Stimulated activated CD8-positive, alpha-beta memory T cell treated with anti-CD3 and anti-CD28 coated beads, Interleukin-12 subunit alpha, Interleukin-12 subunit beta, amount 100 ng/mL, for 1 hour (primary cell): ENCODE measurements at regions not wholly inside any gene's neighbourhood (a gene's known extent, or its start where the extent isn't known, plus 50 kb on each side); places are given as distances from the start of the nearest gene placed in this dataset.
A peak's percentile ranks its signal among the peaks of the same experiment; 100 is the strongest.

Experiments
- DNase-seq: peaks from one replicate; pipeline ENCODE4 v3.0.0-alpha.2; 2020; ENCODE audit warnings: low read depth

DNA sequence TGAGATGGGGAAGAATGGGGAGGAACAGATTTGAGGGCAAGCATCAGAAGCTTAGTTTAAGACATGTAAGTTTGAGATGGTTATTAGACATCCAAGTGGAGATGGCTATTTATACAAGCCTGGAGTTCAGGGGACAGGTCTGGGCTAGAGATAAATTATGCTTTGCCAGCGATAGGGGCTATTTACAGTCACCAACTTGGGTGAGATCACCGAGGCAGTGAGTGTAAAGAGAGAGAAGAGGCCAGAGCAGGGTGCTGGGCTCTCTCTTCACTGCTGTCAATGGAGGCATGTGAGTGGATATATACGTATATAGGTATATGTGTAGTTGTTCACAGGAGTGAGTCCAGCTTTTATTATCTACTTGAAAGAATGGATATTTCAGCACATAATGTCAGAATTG, 81.0 kb downstream of the QPCT start:
- no peak for DNase-seq

DNA sequence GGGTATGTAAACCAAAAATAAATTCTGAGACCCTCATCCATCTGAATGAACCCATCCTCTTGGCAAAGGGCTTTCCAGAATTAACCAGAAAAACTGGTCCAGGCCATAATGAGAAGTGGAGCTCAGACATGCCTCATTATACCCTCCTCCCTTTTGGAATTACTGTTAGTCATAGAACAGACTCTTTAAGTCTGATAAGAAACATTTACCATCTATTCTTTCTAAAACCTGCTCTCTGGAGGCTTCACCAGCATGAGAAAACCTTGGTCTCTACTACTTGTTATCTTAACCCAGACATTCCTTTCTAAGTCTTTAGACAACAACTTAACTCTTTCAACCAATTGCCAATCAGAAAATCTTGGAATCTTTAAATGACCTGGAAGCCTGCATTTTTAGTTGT, 82.8 kb downstream of the QPCT start:
- DNase-seq = no peak

DNA sequence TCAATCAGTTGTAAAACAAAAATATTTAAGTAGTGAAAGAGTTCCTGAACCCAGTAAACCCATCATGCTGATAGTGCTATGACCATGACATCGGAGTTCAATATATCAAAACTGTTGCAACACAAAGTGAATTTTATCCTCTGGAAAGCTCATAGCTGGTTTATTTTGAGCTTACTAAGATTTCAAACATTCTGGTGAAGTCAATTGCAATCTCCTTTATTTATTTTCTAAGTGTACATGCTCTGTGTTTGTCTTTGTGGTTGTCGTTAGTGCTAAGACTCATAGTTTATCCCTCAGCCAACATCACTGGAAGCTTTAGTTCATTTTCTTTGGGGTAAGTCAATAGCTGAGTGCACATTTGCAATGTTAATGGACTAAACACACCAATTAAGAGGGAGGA, 91.9 kb downstream of the QPCT start:
- DNase-seq = no peak

GRCh38 chr2:37439131-37439642, 94.8 kb downstream of the QPCT start:
- no peak for DNase-seq

- DNase-seq = no peak
Measured at GRCh38 chr2:37441055-37441454, 96.6 kb downstream of the QPCT start.

DNA sequence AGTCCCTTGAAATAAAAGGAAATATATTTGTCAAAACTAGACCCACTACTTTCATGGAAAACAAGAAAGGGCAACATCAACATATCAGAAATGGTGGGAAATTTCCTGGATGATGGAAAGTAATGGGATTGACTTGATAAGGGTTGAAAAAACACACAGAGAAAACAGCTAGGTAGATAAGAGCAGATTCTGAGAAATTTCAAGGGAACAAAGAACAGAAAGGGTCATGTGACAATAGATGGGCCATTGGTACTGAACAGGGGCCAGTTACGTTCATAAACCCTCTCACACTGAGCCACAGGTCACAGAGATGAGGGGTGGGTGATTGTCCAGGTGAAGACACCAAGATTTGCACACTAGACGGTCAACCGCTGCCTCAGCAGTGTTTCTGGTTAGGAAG, 98.7 kb downstream of the QPCT start:
- DNase-seq = no peak

GRCh38 chr2:37447446-37447845, 103.0 kb downstream of the QPCT start:
- DNase-seq = no peak

DNA sequence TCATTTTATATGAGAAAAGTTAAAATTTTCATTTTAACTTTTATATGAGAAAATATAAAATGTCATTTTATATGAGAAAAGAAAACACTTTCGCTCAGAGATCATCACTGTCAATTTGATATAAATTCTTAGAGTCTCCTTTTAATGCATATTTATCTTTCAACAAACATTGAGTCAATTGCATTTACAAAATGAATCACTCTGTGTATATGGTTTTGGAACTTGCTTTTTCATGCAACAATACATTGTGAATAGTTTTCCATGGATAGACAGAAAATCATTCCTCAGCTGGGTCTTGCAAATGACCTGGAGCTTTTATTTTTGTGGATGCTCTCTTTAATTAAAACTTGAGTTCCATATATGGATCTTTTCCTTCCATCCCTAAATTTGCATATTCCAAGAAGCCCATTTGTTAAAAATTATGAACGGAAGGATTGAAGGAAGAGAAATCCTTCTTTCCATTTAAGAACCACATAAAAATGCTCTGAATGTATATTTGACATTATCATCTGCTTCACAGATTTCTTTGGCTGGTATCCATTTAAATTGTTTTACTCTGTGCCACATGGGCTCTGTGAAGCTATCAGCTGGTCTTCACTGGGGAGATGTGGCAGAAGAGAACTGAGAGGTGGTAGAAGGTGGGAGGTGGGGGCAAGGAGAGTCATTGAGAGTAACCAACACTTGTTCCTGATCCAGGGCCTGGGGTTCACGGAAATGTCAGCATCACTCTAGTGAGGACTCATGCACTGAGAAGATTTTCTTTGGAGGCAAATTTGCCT, 104.1 kb downstream of the QPCT start:
- DNase-seq = no peak

- no peak for DNase-seq
Measured at GRCh38 chr2:37449761-37450296, 105.4 kb downstream of the QPCT start.

GRCh38 chr2:37453027-37453426, 108.6 kb downstream of the QPCT start:
- DNase-seq = no peak

GRCh38 chr2:37454851-37455762, 110.7 kb downstream of the QPCT start:
- DNase-seq = no peak

- peak; percentile 6 for DNase-seq
Measured at GRCh38 chr2:37456479-37456878, 112.0 kb downstream of the QPCT start.

- no peak for DNase-seq
Measured at GRCh38 chr2:37457401-37457901, 113.0 kb downstream of the QPCT start.

DNA sequence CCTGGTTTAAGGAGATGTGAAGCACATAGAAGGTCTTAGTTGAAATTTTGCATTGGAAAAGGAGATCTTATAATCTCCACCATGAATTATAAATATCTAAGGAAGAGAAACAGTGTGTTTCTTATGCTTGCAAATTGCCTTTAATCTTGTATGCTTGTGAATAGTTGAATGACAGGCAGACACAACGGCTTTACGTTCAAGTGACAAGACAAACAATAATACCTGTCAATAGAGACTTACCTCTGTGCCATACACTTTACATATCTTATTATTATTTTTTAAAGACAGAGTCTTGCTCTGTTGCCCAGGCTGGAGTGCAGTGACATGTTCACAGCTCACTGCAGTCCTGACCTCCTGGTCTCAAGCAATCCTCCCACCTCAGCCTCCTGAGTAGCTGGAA, 113.7 kb downstream of the QPCT start:
- no peak for DNase-seq

DNA sequence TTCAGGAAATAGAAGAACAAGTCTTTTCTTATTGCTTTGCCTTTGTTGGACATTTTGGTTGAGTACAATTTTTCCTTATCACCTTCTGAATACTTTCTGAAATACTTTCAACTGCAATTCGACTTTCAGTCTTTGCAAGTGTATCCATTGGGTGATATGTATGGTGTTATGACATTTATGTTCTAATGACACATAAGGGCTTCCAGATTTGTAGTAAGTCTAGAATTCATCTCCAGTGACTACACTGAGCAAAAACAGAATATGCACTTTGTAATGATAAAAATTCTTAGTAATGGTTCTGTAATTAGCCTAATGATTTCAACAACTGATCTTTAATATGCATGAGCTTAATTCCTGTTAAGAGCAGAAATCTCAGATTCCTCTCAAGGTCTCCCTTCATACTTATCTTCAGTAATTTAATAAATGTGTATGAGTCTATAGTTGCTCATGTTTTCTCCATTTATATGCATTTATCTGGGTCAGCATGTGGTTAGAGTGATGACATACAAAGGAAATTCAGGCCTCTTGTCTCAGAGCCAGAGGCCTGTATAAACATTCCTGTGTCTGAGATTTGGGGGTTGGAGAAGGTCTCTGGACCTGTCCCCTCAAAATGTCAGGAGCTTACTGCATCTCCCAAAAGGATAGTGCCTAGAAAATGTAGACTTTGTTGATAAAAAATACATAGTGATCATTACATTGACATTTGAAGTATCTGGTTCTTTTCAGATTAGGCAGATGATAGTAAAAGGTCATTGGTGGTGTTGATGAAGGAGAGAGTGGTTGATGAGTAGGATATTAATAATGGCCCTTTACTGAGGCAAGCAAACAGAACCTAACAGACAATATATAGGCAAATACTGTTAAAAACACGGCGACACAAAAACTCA, 114.9 kb downstream of the QPCT start:
- DNase-seq = no peak

DNA sequence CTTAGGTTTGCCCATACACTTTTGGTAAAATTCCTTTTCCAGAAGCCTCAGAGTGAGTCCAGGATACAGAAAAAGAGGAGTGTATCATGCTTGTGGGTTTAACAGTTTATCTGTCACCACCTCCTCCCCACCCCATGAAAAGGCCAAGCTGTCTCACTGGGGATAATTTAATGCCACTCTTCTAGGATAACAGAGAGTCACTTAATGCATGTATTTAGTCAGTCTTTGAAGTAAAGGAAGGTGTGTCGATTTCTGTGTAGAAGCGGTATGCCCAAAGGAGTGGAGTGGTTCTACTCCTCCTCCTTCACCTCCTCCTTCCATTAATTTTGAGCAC, 116.4 kb downstream of the QPCT start:
- no peak for DNase-seq

DNA sequence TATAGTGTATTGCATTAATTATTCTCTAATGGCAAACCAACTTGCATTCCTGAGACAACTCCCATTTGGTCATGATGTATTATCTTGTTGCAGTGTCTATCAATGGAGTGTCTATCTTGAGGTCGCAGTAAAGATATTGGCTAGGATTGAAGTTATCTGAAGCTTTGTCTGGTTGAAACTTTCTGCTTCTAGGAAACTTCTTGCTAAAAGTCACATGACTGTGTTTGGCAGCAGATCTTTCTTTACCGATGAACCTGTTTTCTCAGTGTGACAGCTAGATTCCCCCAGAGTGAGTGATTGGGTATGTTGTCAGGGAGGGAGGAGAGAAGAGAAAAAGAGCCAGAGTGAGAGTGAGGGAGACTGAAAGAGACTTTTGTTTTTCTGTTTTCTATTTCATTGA, 119.6 kb downstream of the QPCT start:
- DNase-seq = no peak

- DNase-seq = no peak
Measured at GRCh38 chr2:37466533-37467222, 122.2 kb downstream of the QPCT start.

- no peak for DNase-seq
Measured at GRCh38 chr2:37468170-37468569, 123.7 kb downstream of the QPCT start.

GRCh38 chr2:37469126-37469525, 124.7 kb downstream of the QPCT start:
- no peak for DNase-seq

DNA sequence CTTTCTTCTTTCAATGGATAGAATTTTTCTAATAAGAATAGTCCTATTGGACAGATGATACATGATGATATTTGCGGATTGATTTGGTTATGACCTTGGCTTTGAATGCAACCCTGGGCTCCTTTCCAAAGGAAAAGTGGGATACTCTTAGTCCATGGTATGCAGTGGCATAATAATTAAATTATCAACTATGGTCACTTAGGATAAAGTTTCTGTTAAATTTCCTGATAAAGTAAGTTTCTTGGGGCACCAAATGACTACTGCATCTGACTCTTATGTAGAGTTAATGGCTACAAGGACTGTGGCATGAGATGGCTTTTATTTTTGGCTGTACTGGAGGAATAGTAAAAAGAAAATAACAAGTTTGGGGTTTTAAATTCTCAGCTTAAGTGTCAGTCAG, 126.7 kb downstream of the QPCT start:
- DNase-seq = no peak
